Pons (tissue), 1 donor: ENCODE measurements at regions not wholly inside any gene's neighbourhood (a gene's known extent, or its start where the extent isn't known, plus 50 kb on each side); places are given as distances from the start of the nearest gene placed in this dataset.
A peak's percentile ranks its signal among the peaks of the same experiment; 100 is the strongest.
"Not testable (repeated sequence)": the region's sequence is repeated elsewhere in the genome, so short reads cannot be mapped to it uniquely, and the experiment has no call there.

Experiments
- DNase-seq: peaks from one replicate; pipeline ENCODE4 v3.0.0-alpha.2; 2016; ENCODE audit warnings: low spot score

DNA sequence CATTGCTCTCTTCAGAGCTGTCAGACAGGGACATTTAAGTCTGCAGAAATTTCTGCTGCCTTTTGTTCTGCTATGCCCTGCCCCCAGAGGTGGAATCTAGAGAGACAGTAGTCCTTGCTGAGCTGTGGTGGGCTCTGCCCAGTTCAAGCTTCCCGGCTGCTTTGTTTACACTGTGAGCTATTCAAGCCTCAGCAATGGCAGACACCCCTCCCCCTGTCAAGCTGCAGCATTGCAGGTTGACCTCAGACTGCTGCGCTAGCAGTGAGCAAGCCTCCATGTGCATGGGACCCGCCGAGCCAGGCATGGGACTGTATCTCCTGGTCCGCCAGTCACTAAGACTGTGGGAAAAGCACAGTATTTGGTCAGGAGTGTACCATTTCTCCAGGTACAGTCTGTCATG, 53.6 kb upstream of the MAPK10 start:
- DNase-seq, result not testable (repeated sequence)

DNA sequence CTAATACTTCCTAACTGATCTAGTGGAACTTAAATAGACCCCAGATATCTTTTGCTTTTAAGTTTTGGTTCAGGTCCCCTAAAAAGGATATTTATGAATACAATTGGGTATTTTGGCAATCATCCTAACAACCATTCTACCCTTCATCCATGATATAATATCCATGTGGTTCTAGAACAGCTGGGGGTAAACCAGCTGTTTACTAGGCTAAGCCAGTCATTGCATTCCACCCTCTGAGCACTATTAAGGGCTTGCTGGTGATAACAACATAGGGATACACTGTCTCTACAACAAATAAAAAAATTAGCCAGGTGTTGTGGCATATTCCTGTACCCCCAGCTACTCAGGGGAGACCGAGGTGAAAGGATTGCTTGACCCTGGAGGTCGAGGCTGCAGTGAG, 54.8 kb upstream of the MAPK10 start:
- no peak for DNase-seq

DNA sequence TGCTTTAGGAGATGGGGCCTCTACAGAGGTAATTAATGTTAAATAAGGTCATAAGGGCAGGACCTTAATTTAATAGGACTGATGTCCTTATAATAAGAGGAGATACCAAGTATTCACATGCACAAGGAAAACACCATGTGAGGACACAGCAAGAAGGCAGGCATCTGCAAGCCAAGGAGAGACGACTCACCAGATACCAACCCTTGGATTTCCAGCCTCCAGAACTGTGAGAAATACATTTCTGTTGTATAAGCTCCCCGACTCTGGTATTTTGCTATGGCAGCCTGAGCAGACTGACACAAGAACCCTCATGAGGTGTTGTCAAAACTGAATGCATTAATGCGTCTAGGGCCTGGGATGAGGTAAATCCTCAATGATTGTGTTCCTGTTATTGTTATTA, 56.2 kb upstream of the MAPK10 start:
- DNase-seq, result no peak

DNA sequence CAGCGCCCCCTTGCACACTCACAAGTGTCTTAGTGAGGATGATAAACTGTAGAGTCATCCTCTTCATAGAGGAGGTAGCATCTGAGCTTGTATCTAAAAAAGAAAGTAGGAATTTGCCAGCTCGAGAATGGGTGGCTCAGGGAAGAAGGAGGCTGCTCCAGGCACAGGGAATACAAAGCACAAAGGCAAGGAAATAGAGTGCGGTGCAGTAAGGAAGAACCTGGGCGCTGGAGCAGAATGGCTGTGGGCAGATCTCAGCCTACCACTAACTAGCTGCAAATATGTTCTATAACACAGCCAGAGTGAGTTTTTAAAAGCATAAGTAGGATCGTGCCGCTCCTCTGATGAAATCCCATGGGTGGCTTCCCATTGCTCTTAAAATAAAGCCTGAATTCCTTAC, 61.6 kb upstream of the MAPK10 start:
- DNase-seq, result no peak

DNA sequence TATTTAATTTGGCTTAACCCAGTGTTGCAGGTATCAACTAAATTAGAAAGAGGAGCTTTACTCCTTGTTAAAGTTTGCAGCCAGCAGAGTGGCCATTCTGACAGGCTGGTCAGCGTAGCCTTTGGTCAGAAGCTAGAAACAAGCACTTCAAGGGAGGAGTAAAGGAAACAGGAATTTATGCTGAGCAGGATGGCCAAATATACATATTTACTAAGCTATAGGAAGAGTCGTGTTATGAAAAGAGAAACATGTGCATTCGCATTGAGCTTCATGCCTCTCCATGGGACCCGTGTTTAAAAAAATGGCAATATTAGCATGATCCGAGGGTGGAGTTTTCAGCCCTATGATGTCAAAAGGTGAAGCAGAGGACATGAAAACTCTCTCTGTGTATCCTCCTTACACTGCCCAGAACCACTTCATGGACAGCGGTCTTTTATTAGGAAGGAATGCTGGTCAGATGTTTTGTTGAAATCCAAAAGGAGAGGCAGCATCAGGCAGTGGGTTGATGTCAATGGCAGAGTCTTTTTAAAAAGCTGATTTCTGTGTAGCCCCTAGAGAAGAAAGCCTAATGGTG, 71.8 kb upstream of the MAPK10 start:
- DNase-seq, result no peak

DNA sequence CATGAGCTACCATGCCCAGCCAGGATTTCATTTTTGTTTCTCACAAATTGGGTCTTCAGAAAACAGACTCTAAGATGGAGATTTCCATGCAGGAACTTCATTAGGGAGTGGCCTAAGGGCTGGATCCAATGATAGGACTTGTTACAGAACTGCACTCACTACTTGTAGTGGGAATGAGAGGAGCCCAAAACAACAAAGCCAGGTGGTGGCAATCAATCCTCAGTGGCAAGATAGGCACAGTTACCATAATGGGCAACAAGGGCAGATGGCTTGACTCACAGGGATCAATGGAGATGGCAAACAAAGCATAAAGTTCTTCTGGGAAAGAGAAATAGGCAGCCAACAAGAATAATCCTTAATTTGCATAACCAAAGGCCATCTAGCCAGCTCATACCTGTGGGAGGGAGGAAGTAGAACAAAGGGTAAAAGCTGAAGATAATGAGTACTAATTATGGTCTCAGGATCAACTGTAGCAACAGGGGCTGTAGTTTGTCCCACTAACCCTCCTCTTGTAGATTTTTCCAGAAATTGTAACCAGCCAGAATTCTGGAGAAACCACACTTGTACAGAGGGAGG, 72.8 kb upstream of the MAPK10 start:
- DNase-seq, result no peak

DNA sequence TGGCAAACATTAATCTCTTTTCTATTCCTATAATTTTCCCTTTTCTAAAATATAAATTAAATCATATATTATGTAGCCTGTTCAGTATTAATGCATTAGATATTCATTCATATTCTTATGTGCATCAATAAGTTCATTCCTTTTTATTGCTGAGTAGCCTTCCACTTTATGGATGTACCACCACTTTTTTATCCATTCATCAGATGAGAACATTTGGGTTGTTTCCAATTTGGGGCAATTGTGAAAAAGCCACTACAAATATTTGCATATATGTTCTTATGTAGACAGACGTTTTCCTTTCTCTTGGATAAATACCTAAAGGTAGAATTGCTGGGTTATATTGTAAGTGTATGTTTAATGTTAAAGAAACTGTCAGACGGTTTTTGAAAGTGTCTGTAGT, 79.4 kb upstream of the MAPK10 start:
- no peak for DNase-seq

DNA sequence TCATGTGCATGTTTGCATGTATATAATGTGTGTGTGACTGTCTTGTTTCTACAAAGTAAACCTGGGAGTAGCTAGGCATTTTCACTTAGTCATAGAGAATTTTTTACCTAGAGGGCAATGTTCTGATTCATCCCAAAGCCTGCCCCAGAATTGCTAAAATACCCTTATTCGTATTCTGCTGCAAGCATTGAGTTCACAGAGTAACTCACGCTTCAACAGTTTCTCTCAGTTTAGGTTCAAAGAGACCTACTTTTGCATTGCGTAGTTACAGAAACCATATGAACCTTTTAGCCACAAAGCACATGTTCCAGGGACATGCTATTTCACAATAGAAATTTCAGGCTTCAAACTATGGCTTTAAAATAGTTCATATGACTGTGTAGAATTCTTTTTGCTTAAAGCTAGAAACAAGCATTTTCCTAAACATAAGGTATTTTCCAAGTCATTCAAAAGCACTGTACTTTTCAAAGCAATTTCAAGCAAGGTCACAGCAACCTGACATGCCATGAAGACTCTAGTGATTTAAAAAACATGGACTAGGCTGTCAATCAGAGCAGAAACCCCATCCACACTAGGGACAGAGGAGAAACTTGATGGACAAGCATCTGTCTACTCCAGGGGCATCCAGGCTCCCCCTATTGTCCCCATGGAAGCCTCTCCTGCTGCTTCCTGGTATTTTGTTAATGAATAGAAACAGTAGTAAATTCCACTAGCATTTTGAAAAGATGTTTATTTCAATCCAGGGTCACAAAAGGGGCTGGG, 81.5 kb upstream of the MAPK10 start:
- peak; percentile 26 for DNase-seq

DNA sequence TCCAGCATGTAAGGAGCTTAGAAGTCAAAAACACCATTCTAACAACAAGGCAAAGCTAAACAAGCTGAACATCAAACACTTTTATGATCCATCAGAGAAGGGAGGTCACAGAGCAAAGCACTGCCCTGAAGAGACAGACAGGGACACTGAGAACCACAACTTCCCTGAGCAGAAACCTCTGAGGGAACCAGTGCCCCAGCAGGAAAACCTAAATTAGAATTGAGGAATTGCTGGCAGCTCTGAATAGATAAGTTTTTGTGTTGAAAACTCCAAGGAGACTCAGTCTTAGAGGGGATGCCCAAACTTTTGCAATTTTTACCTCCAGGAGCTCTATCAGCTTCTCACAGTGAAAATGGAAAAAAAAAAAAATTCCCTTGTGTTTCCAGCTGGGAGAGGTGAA, 83.0 kb upstream of the MAPK10 start:
- DNase-seq, result peak; percentile 61

DNA sequence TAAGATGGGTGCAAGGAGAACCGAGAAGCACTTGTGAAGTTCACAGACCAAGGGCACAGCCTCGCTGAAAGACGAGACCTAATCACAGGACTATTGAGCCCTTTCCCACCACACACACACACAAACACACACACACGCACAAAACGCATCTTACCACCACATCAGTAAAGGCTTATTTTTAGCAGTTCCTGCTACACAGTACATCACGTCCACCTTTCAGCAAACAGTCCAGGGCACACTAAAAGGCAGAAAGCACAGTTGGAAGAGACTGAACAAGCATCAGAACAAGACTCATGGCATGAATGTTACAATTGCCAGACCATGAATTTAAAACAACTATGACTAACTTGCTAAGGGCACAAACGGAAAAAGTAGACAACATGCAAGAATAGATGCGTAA, 83.6 kb upstream of the MAPK10 start:
- no peak for DNase-seq

DNA sequence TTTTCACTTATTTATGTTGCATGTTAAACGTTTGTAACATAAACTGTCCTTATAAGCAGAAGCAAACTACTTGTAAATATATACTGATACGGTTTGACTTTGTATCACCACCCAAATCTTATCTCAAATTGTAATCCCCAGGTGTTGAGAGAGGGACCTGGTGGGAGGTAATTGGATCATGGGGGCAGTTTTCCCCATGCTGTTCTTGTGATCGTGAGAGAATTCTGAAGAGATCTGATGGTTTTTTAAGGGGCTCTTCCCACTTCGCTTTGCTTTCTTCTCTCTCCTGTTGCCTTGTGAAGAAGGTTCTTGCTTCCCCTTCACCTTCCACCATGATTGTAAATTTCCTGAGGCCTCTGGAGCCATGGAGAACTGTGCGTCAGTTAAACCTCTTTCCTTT, 87.1 kb upstream of the MAPK10 start:
- DNase-seq, result no peak

DNA sequence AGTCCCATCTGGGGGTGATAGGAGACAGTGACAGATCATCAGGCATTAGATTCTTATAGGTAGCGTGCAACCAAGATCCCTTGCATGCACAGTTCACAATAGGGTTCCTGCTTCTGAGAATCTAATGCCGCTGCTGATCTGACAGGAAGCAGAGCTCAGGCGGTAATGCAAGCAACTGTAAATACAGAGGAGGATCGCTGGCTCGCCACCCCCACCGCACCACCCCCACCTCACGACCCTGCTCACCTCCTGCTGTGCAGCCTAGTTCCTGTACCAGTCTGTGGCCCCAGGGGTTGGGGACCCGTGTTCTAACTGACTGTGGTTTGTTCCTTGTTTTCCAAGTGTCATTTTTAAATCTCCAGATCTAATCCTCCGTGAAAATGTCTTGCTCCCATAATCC, 89.0 kb upstream of the MAPK10 start:
- DNase-seq, result no peak

DNA sequence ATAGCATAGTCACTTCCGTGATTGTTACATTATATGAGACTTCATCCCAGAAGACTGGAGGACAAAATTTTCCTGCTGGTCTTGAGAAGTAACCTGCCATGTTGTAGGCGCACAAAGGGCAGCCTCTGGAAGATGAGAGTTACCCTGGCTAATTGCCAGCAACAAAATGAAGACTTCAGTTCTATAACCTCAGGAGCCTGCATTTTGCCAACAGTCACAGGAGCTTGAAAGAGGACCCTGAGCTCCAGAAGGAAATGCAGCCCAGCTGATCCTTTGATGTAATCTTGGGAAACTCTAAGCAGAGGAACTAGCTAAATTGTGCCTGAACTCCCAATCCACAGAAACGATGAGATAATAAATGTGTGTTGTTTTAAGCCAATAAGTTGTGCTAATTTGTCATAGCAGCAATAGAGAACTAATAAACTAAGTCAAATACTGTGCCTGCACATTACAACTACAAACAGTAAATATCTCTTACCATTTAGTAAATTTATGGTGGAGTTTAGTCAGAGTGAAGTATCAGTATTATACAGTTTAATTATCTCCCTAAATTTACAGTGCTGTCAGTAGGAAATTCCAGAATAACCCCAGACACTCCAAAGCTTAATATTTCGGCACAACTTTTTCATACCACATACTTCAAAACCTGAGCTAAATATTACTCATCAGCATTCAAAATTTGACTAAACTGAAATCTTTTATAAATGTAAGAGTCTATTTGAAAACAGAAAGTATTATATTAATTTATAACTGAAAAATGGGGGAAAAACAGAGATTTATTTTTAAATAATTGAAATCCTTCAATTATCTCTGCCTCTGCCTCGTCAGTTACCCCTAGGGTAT, 90.1 kb upstream of the MAPK10 start:
- no peak for DNase-seq

DNA sequence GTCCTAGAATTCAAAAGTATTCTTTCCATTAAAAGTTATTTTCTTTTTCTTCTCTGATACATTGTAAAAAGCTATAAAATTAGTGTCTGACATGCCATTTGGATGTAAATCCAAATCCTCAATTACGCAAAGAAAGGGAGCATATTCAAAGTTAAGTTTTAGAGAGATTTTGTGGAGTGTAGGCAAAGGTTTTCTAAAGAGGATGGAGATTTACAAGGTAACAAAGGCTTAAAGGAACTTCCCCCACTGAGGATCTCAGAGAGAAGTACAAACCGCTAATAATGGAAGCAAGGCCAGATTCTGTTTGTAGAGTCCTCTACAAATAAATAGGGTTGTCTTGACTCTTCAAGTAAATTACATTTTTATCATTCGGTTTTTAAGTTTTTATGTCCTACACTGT, 91.0 kb upstream of the MAPK10 start:
- no peak for DNase-seq

DNA sequence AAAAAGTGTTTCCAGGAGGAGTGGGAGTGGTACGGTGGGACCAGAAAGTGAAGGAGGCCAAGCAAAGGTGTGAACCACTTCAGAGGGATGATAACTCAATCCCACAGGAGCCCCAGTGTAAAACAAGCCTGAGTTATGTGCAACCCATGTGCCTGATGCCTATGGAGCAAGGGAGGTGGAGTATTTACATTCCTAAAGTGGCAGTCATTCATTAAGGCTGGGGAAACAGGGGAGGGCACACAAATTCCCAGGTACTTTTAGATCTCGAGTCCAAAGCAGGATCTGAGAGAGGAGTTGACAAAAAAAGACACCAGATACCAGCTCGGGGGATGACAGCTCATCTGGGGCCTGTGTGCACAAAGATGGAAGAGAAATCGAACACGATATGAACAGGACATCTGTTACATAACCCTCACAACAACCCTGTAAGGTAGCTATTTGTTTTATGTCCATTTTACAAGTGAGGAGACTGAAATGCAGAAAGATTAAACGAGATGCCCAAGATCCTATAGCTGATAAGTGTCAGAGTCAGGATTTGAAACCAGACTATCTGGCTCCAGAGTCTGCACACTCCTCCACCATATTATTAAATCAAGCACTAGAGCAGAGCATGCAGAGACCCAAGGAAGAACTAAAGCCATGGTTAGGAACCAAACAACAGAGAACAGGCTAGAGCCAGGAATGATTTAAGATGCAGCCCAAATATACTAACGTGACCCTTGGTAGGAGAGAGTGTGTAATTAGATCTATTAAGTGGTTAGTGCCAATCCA, 91.9 kb upstream of the MAPK10 start:
- no peak for DNase-seq

DNA sequence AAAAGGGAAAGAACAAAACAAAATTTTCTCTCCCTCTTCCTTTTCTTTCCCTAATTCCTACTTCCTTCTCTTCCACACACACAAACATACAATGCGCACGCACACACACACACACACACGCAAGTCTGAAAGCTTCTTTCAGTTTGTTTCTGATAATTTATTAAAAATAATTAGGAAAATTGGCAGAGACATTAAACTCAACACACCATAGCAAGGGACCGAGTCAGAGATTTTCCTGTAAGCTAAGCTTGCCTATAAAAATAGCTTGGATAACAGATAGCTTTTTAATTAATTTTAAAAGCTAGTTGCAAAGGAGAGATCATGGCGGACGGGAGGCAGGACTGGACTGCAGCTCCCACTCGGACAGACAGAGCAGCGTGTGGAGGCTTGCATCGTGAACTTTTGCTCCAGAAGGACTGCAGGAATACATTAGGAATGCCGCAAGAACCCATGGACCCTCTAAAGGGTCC, 92.6 kb upstream of the MAPK10 start:
- DNase-seq, result no peak

DNA sequence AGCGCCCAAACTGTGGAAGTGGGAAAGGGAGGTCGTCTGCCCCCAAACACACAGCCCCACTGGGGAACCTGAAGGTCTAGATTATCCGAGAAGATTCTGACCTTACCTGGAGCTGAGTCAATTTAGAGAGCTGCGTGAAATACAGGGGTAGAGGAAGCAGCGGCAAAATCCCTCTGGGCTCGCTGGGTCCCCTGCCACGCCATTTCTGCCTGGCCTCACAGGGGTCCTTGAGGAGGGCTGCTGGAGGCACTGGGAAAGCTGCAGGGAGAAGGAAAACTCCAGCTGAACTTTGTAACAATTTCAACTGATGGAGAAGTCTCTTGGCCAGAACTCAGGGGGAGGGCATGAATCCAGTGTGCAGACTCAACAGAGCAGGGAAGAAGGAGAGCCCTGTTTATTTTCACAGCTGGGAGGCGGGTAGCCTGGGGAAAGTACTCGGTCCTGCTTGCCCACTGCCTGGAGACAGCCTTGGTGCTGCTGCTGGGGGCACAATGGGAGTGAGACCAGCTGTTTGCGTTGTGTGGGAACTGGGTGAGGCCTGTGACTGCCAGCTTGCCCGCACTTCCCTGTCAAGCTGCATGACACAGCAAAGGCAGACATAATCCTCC, 93.2 kb upstream of the MAPK10 start:
- peak; percentile 35 for DNase-seq

DNA sequence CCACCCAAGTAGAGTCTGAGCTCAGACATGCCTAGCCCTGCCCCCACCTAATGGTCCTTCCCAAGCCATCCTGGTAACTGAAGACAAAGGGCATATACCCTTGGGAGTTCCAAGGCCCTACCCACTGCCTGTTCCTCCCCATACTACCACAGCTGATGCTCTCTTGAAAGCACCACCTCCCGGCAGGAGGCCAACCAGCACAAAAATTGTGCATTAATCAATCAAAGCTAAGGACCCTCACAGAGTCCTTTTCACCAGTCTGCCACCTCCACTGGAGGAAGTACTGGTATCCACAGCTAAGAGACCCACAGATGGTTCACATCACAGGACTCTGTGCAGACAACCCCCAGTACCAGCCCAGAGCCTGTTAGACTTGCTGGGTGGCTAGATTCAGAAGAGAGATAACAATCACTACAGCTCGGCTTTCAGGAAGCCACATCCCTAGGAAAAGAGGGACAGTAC, 93.8 kb upstream of the MAPK10 start:
- not testable (repeated sequence) for DNase-seq

DNA sequence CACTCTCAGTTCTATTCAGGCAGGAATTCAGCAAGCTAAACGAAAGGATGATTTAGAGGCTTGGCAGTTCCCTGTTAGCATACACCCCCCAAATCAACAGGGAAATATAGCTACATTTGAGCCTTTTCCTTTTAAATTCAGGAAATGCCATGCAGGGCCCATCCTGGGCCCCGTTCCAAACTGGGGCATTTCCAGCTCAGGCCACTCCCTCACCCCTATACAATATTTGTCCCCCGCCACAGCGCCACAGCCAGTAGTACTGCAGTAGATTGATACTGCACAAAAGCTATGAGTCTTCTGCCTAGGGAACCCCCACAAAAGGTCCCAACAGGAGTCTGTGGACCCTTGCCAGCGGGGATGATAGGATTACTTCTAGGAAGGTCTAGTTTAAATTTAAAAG, 102.0 kb upstream of the MAPK10 start:
- no peak for DNase-seq

DNA sequence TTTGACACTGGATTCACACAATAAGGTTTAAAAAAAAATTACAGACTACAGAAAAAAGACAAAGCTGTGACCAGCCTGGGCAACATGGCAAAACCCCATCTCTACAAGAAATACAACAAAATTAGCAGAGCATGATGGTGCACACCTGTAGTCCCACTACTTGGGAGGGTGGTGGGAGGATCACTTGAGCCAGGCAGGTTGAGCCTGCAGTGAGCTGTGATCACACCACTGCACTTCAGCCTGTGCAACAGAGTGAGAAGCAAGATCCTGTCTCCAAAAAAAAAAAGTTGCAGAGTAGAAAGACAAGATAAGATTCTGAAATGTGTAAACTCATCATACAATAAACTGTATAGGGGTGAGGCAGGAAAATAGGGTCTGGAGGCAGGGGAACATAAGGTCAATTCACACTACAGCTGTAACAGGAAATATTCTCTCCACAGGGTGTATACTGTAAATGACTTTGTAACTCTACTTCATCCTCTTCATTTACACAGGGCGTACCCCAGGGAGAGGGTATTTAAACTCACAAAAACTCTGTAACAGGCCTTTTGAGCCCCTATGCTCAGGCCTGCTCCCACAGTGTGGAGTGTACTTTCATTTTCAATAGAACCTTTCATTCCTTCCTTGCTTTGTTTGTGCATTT, 112.6 kb upstream of the MAPK10 start:
- no peak for DNase-seq

DNA sequence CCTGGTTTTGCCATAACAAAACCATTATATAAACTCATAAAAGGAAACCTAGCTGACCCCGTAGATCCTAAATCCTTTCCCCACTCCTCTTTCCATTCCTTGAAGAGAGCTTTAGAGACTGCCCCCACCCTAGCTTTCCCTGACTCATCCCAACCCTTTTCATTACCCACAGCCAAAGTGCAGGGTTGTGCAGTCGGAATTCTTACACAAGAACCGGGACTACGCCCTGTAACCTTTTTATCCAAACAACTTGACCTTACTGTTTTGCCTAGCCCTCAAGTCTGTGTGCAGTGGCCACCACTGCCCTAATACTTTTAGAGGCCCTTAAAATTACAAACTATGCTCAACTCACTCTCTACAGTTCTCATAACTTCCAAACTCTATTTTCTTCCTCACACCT, 116.0 kb upstream of the PTPN13 start:
- DNase-seq, result not testable (repeated sequence)
